IPS-NIHi7 (cell line): ENCODE measurements at regions not wholly inside any gene's neighbourhood (a gene's known extent, or its start where the extent isn't known, plus 50 kb on each side); places are given as distances from the start of the nearest gene placed in this dataset.

Experiments used
- DNase-seq: peaks from one replicate; pipeline ENCODE4 v3.0.0; 2012; ENCODE audit warnings: mixed read lengths; ENCODE audit errors: extremely low spot score

DNA sequence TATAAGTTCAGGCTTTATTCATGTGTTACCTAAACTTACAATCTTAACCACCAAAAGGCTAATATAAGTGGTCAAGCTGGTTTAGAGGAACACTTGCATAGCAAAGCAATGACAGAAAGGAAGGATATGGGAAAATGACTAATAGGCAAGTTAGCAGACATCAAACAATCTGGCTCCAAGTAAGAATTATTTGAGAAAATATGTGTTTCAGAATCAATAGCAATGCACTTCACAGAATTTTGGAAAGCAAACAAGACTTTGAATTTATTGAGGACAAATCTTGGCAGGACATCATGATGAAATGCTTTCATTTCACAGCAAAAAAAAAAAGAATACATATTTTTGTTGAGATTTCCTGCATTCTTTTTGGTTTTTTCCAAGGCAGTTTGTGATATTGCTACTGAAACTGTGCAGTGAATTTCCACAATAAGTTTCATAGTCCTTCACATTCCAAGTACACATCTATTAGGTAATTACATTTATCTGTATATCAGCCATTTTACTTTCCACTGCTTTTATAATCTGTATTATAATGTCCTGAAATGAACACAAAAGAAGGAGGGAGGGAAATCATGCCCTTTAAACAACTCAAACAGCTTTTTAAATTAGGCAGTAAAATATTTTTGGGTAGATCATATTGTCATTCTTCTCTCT, 417.9 kb downstream of the NR2F1-AS1 start:
- DNase-seq = no peak

DNA sequence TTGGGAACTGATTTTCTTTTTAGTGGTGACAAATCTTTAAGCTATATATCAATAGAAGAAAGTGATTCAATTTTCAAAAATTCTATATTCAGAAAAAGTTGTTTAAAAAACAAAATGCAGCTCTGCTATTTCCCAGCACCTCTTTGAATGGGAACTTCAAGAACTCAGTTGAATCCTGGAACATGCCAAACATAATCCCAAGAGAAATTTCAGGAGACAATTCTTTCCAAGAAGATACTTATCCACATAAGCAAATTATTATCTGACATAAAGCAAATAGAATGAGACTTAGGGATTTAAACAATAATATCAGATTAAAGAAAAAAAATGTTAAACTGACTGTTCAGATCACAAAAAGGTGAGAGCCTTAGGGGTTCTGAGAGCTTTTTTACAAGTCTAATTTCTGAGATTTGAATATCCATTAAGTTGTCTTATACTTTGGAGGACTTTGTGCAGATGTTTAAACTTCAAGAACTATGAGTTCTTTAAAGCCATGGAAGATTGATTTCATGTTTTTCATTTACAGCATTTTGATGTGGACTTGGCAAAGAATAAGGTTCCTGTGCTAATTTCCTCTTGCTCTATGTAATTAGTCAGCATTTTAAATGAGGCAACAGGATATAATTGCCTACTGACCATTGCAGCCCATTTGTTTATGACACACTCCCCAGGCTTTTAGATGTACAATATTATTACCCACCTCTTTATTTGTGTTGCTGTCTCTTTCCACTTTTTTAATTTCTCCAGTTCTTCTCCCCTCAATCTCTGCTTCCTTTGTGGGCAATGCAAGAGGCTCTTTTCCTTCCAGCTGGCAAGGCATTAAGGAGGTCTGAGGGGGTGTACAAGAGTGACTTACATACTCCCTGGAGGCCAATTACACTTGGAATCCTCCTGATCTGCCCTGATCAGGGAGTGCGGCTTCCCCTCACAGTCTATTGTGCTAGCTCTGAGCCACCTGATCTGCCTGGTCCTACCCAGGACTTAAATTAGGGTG, 419.1 kb downstream of the NR2F1-AS1 start:
- peak; percentile 14 for DNase-seq

DNA sequence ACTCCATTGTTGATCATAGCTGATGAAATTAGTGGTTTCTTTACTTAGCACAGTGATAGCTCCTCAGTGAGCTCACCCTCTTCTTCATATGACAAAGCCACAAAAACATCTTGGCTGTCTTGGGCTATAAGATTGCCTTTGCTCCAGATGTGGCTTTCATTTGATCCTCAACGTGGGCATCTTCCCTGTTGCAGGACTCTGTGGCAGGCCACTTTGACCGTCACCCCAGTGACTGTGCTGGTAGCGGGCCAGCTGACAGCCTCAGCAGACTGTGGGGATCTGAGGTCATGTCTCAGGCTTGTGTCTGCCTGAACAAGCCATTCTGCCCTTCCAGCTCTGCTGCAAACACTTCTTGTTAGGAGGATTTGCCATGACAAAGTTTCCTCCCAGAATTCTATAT, 422.2 kb downstream of the NR2F1-AS1 start:
- DNase-seq = no peak

DNA sequence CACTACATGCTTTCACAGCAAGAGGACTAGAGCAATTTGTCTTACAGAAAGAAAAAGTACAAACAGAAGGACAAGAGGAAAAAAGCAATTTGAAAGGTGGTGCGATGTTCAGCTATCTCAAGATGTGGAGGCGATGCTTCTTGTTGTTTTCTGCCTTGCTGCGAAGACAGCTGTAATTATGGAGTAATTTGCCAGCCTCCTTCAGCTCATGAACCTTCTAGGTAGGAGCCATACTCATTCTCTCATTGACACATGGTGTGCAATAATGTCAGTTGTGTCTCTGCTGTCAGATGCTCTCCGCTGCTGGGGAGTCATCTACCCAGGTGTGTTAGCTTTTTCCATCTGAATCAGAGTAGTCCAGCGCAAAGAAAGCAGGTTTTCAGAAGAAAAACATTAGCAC, 424.5 kb downstream of the NR2F1-AS1 start:
- no peak for DNase-seq

DNA sequence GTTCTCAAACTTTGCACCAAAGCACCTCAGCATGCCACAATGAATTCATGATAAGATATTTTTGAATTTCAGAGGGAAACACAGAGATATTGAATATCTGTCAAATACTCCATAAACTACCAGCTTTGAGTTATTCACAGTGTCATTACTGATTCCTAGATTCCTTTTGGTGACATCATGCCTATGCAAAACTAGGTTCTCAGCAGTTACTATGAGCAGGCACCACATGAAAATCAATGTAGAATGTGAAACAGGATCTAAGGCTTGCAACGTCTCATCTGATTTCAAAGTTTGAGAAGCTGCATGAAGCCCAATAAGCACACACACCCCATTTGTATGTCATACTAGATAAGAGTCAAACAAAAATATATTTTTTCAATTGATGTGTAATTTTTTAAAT, 426.5 kb downstream of the NR2F1-AS1 start:
- no peak for DNase-seq

DNA sequence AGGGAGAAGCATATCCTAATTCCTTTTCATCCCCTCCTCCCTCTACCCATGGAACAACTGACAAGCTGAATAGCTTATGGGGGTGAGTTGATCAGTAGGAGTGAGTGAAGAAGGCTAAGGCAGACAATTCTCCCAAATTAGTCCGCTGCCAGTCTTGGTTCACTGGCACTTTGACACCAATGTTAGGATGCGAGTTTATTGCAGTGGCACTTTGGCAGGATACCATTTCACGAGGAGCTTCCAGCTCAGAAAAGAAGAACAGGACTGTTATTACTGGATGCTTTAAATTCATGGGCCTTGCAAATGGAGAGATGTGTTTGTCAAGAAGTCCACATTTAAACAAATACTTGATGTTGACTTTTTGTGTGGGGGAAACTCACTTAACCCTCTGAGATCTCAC, 427.6 kb downstream of the NR2F1-AS1 start:
- DNase-seq = no peak

DNA sequence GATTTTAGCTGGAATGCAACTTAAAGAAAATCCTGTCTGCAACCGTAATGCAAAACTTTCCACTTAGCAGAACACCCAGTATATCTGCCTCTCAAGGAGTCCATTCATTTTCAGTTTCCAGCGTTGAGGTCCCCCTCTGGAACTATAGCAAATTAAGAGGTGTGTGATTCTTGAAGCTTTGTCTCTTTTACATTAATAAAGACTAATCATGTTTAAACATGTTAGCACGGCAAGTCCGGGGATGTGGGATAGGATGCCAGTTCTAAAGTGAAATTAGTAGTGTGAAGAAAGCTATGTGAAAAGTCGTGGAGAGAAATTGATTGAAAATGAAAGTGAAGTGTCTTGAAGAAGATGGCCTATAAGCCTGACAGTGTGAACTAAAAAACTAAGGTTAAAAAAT, 429.1 kb downstream of the NR2F1-AS1 start:
- DNase-seq = no peak

DNA sequence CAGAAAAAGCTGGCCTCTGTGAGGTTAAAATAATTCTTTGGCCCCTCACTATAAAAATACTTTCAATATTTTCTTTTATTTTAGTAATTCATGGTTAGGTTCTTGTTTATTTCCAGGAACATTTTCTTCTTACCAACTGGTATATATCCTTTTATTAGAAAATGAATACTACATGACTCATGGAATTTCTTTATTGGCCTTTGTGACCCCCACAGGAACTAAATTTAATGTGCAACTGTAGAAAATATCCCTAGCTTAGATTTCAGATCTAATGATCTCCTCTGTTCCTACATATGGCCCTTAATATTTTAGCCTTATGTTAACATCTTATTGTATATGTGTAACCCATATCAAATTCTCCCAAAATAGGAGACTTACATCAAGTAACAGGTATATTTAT, 429.9 kb downstream of the NR2F1-AS1 start:
- DNase-seq = no peak

DNA sequence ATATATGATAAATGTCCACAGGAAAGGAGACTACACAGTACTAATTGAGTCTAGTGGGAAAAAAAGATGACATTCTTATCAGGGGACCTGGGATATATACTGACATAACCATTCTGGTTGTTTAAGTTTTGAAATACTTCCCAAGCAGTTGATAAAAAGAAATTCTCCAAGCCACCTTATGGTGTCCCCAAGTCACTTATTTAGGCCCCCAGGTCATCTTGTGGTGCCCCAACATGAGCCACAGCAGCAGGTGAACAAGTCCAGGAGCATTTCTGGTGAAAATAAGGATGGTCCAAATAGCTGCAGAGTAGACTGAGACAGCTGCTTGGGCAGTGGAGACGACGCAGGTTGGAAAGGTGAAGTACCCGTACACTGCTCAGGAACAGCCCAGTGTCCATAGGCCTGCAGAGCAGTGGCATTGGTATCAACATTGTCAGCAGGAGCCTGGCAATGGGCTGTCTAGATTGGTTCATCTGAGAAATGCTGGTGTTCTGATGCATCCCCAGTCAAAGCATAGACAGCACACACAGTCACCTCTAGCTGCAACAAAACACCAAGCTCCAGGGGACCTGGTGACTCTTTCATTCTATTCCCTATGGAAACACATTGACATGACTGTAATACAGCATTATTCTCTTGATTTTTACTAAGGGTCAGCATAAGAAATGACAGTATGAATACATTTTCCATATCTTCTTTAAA, 430.6 kb downstream of the NR2F1-AS1 start:
- DNase-seq = no peak

DNA sequence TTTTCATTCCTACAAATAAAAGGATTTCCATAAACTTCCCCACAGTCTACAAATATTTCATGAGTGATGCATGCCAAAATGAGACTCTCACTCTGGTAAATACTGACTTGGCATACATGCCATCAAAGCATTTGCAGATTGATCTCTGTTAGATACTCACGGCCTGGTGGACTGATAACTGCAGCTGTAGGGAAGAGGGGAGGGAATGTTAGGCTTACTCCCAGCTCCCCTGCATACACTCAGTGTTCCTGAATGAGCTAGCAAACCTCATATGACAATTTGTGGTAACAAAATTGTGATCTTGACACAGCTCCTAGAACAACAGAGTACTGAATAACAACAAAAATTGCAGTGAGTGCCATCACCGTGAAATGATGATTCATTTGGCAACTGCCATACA, 435.3 kb downstream of the NR2F1-AS1 start:
- DNase-seq = no peak

DNA sequence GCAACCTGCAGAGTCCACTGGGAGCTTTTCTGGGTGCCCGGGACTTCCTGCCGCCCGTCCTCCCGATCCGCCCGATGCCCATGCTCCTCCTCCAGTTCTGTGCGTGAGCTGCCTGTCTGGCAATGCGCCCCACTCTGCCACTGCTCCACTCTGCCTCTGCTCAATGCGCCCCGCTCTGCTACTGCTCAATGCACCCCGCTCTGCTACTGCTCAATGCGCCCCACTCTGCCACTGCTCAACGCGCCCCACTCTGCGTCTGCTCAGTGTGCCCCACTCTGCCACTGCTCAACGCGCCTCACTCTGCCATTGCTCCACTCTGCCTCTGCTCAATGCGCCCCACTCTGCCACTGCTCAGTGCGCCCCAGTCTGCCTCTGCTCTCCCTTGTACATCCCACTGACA, 436.0 kb downstream of the NR2F1-AS1 start:
- no peak for DNase-seq

DNA sequence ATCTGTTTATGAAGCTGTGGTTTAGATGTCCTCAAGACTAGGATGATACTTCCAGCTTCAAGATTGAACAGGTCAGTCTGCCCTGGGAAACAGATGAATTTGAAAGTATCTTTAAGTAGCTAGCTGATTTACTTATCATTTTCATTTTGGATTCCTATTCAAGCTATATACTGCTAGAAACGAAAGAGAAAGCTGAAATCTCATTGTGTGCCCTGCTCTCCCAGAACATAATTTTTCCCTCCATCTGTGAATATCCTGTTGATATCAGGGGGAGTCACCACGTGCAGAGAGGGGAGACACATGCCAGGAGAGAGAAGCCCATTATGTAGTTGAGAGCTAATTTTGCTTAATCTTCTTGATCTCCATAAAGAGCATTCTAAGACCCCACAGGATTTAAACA, 439.1 kb downstream of the NR2F1-AS1 start:
- no peak for DNase-seq

DNA sequence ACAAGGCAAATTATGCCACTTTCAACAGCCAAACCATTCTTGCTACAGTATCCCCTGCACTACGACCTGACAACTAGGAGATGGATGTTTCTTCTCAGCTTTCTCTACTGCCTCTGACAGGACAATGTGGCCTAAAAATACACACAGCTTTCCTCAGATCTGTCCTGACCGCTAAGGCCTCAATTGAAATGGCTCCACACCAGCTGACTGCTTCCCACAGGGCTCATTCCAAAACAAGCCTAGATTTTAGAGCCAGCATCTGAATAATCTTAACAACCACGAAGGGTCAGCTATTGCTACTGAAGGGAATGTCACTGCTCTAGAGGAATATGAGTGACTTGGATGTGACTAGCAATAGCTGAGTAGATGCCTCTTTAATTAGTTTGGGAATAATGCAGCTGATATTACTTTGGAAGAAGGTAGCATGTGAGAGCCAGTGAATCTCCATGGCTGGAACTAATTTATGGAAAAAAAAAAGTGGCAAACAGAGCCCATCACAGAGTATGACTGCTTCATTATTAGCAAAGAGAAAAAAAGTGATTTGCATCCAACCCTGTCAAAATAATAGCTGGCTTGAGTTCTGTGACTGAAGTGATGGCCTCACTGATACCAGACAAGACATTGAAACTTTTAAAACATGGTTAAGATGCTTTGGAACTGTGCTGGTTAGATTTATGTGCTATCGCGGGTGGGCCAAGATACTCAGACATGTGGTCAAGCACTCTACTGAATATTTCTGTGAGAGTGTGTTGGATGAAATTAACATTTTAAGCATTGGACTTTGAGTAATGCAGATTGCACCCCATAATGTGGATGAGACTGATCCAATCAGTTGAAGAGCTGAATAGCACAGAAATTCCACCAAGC, 450.2 kb downstream of the NR2F1-AS1 start:
- DNase-seq = no peak

DNA sequence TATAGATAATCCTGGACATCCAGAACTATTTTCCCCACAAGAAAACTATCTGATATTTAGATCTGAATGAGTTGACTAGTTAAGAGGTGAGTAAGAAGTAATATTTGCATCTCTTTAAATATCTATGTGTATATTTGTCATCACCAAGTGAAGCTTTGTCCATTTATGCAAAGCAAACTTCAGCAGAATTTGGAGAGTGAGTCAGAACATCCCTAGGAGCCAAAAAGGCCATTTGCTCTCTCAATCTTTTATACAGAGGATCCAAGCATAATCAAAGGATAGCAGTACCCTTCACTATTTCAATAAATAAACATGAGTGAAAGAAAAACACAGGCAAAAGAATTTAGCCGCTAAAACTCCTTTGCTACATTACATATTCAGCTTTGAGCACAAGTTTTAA, 454.4 kb downstream of the NR2F1-AS1 start:
- no peak for DNase-seq

DNA sequence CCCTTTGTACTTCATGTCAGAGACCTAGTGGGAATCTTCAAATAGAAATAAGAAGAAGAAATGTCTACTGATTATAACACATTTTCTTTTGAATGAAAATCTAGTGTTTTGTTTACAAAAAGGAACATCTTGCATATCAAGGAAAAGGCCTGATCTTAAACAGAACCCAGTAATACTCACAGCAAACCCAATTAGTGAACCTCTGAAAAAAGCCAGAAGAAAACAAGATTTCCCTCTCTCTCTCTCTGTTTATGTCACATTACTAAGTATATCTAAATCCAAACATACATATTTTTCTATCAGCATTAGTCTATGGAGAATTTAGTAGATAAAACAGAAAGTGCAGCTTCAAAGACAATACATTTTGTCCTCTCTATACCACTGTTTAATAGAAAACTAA, 457.9 kb downstream of the NR2F1-AS1 start:
- DNase-seq = no peak

DNA sequence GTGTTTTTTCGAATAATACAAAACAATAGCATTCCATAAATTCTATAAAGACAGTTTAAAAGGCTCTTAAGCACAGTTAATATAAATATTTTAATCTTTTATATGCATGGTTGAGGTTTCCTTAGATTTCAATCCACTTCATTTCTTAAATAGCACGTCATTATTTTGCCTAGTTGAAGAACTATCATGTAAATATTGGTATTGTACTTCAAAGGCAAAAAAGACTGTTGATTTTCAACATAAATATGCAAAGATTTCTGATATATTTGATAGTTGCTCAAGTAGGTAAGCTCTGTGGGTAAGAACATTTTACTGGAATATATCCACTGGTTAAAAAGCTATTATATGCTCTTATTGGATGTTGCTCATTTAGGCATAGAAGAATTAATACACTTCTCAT, 458.6 kb downstream of the NR2F1-AS1 start:
- DNase-seq = no peak

DNA sequence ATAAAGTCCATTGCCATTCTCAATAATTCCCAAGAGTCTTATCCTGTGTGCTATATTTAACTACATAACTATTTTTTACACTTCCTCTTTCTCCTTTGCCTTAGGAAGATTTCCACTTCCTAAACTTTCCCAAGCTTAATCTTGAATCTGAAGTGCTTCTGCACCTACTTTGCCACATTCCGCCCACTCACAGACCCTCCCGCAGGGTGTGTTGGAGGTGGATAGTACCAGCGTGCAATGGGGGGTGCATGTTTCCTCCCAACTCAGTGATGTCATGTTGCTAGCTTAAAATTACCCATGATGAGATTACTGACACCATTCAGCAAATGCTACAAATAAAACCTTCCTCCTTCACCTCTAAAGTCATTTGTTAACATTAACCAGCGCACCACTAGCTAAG, 460.2 kb downstream of the NR2F1-AS1 start:
- DNase-seq = no peak

DNA sequence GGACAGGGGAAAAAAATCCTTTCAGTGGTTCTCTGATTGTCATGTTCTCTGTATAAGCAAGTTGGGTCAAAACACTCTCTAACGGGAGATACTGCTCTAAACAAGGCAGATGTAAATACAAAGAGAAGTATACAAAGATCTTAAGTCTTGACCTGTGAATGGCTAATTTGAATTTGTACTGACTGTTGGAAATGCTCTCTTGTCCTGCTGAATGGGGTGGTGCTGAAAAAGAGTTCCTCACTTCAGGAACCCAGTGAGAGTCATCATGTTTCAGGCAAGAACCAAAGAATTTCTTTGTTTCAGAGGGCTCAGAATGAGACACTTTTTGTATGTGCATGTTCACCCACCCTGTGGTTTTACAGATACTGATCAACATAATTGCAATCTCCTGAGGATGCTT, 461.0 kb downstream of the NR2F1-AS1 start:
- no peak for DNase-seq

DNA sequence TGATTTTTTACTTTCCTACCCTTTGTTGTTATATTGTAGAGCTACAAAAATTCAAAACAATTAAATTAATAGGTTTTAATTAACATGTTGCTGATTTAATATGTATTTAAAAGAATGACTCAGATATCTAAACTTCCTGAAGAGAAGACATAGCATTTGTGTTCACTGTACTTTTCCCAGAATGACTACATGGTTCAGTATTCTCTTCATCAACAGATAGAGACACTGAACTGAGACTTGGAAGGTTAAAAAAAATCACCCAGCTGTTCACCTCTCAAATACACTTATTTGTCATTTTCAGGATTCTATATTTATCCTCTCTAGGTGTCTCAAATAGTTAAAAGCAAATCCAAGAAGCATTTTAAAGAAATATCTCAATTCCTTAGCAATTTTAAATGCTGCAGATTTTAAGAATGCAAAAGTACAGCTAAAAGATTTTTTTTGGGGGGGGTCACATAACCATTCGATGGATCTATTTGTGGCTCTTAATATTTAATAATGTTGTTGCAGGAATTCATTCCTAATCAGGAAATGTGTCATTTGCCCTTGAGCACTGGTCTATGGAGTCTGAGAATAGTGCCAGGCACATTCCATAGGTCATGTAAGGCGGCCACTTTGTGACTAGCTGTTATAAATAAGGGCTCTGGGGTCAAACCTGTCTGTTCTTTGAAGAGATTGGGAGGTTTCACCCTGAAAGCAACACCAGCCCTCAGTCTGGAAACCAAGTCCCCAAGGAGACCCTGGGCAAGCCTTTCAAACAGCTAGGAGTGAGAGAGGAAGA, 463.1 kb downstream of the NR2F1-AS1 start:
- DNase-seq = no peak

DNA sequence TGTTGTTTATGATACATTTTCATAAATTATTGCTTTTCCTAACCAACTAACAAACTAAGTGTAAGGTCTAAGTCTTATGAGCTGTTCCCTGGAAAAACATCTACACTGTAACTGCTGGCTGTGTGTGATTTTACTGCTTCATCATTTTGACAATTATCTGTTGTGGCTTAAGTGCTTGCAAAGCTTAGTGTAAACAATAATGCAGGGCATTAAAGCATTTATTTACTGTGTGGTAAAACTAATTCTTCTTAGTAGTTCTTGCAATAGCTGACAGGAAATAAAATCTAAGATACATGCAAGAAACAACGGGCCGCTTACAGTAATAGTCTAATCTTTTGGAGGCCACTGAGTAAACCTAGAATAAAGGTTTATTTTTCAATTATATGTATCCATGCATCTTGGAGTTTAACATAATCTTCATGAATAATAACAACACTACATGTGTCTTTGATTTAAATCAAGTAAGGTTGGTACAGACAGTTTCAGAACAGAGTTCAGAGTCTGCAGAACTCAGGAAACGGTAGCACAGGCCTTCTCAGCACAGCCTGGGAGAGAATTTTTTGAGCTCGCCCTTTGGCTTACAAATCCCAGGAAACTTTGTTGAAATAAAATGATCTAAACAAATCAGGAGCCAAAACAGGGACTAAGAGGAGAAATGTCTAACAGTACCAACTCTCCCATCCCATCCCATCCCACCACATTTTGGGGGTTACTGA, 473.1 kb downstream of the NR2F1-AS1 start:
- no peak for DNase-seq
